DOHH2 (cell line): ENCODE measurements at regions not wholly inside any gene's neighbourhood (a gene's known extent, or its start where the extent isn't known, plus 50 kb on each side); places are given as distances from the start of the nearest gene placed in this dataset.

ENCODE experiments used
- H3F3A ChIP-seq: fragments of 200-600 bp; sonication (generic), shearing (Covaris generic); 2 replicates; pipeline ENCODE4 v1.6.0; 2016; ENCODE audit warnings: antibody characterized with exemption, mild to moderate bottlenecking; ENCODE audit not compliant: control insufficient read depth, insufficient read depth
- H3K27ac ChIP-seq: fragments of 200-600 bp; sonication (generic); 2 replicates; pipeline ENCODE4 v1.5.1; 2014; ENCODE audit warnings: low read depth, mild to moderate bottlenecking, low read length, moderate library complexity
- H3K27me3 ChIP-seq: fragments of 200-600 bp; sonication (generic); 2 replicates; pipeline ENCODE4 v1.6.1; 2014; ENCODE audit warnings: mild to moderate bottlenecking, low read length, mixed read lengths; ENCODE audit not compliant: control insufficient read depth
- H3K36me3 ChIP-seq: fragments of 200-600 bp; sonication (generic); 2 replicates; pipeline ENCODE4 v1.6.1; 2014; ENCODE audit warnings: mild to moderate bottlenecking, low read length, moderate library complexity, mixed read lengths; ENCODE audit not compliant: control insufficient read depth
- H3K4me1 ChIP-seq: fragments of 200-600 bp; sonication (generic); 2 replicates; pipeline ENCODE4 v1.6.1; 2014; ENCODE audit warnings: mild to moderate bottlenecking, low read length, mixed read lengths; ENCODE audit not compliant: control insufficient read depth
- H3K4me2 ChIP-seq: fragments of 200-600 bp; sonication (generic); 2 replicates; pipeline ENCODE4 v1.6.0; 2014; ENCODE audit warnings: mild to moderate bottlenecking, low read length, moderate library complexity
- H3K4me3 ChIP-seq: fragments of 200-600 bp; sonication (generic); 2 replicates; pipeline ENCODE4 v1.5.1; 2014; ENCODE audit warnings: mild to moderate bottlenecking, low read length, mixed read lengths
- H3K79me2 ChIP-seq: fragments of 200-600 bp; sonication (generic); 2 replicates; pipeline ENCODE4 v1.6.1; 2014; ENCODE audit warnings: mild to moderate bottlenecking, low read length, mixed read lengths; ENCODE audit not compliant: control insufficient read depth
- H3K9me2 ChIP-seq: fragments of 200-600 bp; sonication (generic); replicated peaks from 2 replicates; pipeline ENCODE4 v1.6.1; 2014; ENCODE audit warnings: mild to moderate bottlenecking, low read length, mixed read lengths; ENCODE audit not compliant: control insufficient read depth
- H3K9me3 ChIP-seq: fragments of 200-600 bp; sonication (generic); 2 replicates; pipeline ENCODE4 v1.6.1; 2014; ENCODE audit warnings: antibody characterized with exemption, low read length, mixed read lengths; ENCODE audit not compliant: control insufficient read depth, insufficient read depth
- H4K20me1 ChIP-seq: fragments of 200-600 bp; sonication (generic); 2 replicates; pipeline ENCODE4 v1.6.0; 2014; ENCODE audit warnings: low read depth, mild to moderate bottlenecking, antibody characterized with exemption, low read length, moderate library complexity; ENCODE audit not compliant: control insufficient read depth, insufficient read depth
- CTCF ChIP-seq: fragments of 200-600 bp; sonication (generic); IDR thresholded peaks from one replicate; pipeline ENCODE4 v1.5.1; 2014; ENCODE audit warnings: antibody characterized with exemption, mild to moderate bottlenecking, low read depth, low read length; ENCODE audit not compliant: poor library complexity, severe bottlenecking
- EZH2phosphoT487 ChIP-seq: fragments of 200-600 bp; sonication (generic); IDR thresholded peaks from 2 replicates; pipeline ENCODE4 v1.6.1; 2017; ENCODE audit warnings: borderline replicate concordance, mild to moderate bottlenecking, antibody characterized with exemption, low read length, moderate library complexity, mixed read lengths

GRCh38 chr18:27263369-27263768 is 78.3 kb upstream of the CHST9 start:
- no peaks in the 10 kb centered on the region for H3K9me2 ChIP-seq
- no peaks in the 10 kb centered on the region for H3K27me3 ChIP-seq
- H3K79me2 ChIP-seq: no peaks in the 10 kb centered on the region
- no peak overlapping the region for H3K27ac ChIP-seq
- no peaks in the 10 kb centered on the region for H3K9me3 ChIP-seq
- H3K4me3 ChIP-seq: no peak overlapping the region
- no peaks in the 10 kb centered on the region for H3K36me3 ChIP-seq
- no peaks in the 10 kb centered on the region for H3K4me1 ChIP-seq
- H3K4me2 ChIP-seq: no peak overlapping the region
- TF ChIP-seq CTCF: no peak
- TF ChIP-seq EZH2phosphoT487: no peak
- H3F3A ChIP-seq: no peaks in the 10 kb centered on the region
- no peaks in the 10 kb centered on the region for H4K20me1 ChIP-seq

- Histone ChIP-seq H3F3A (no peaks in the 10 kb centered on the region), H3K4me3 (no peak overlapping the region), H3K9me2 (no peaks in the 10 kb centered on the region), H3K27me3 (no peaks in the 10 kb centered on the region), H3K4me1 (no peaks in the 10 kb centered on the region), H3K36me3 (no peaks in the 10 kb centered on the region), H3K79me2 (no peaks in the 10 kb centered on the region), H3K9me3 (no peaks in the 10 kb centered on the region), H3K27ac (no peak overlapping the region), H4K20me1 (no peaks in the 10 kb centered on the region), H3K4me2 (no peak overlapping the region)
- TF ChIP-seq EZH2phosphoT487 (no peak), CTCF (no peak)
These were observed 76.9 kb upstream of the CHST9 start for GRCh38 chr18:27261769-27262549.

GRCh38 chr18:27253571-27253970 is 68.5 kb upstream of the CHST9 start:
- TF ChIP-seq CTCF (no peak), EZH2phosphoT487 (no peak)
- H3K4me3 ChIP-seq: no peak overlapping the region

More at GRCh38 chr18:27253571-27253970, 68.5 kb upstream of the CHST9 start:
- H3K9me2 ChIP-seq: no peaks in the 10 kb centered on the region
- no peaks in the 10 kb centered on the region for H3K79me2 ChIP-seq
- H4K20me1 ChIP-seq: no peaks in the 10 kb centered on the region
- no peak overlapping the region for H3K27ac ChIP-seq
- H3K36me3 ChIP-seq: no peaks in the 10 kb centered on the region
- no peak overlapping the region for H3K4me2 ChIP-seq
- no peaks in the 10 kb centered on the region for H3K9me3 ChIP-seq
- no peaks in the 10 kb centered on the region for H3K27me3 ChIP-seq
- H3F3A ChIP-seq: no peaks in the 10 kb centered on the region
- no peaks in the 10 kb centered on the region for H3K4me1 ChIP-seq
